Astrocyte of the spinal cord (primary cell): ENCODE measurements at regions not wholly inside any gene's neighbourhood (a gene's known extent, or its start where the extent isn't known, plus 50 kb on each side); places are given as distances from the start of the nearest gene placed in this dataset.

ENCODE experiments used
- DNase-seq: peaks from one replicate; pipeline ENCODE4 v3.0.0; 2011; ENCODE audit warnings: low read depth, low spot score
- H3K4me3 ChIP-seq: 2 replicates; pipeline ENCODE4 v1.5.1; 2011; ENCODE audit warnings: low read depth, mild to moderate bottlenecking, low read length, moderate library complexity
- CTCF ChIP-seq: IDR thresholded peaks from 2 replicates; pipeline ENCODE4 v1.5.1; 2012; ENCODE audit warnings: low read depth, mild to moderate bottlenecking, low read length, inconsistent platforms
- in situ Hi-C: cut with HindIII; loops from 2 replicates; pipeline ENCODE4 v1.10.0; 2017; ENCODE audit warnings: low sequenced_read_pairs

DNA sequence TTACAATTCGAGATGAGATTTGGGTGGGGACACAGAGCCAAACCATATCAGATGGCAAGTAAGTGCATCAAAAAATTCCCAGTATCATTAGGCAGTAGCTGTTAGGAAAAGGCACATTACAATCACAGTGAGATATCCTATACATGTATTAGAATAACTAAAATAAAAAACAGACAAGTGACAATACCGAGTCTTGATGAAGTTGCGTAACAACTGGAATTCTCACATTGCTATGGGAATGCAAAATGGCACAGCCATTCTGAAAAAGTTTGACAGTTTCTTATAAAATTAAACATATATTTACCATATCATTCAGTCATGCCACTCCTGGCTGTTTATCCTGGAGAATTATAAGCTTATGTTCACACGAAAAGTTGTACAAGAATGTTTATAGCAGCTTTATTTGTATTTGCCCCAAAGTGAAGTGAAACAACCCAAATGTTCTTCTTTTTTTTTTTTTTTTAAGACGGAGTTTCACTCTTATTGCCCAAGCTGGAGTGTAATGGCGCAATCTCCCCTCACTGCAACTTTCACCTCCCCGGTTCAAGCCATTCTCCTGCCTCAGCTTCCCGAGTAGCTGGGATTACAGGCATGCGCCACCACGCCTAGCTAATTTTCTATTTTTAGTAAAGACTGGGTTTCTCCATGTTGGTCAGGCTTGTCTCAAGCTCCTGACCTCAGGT is 93.1 kb upstream of the TLE1 start:
- no peak overlapping the region for H3K4me3 ChIP-seq
- TF ChIP-seq CTCF: no peak
- in situ Hi-C loops: no loop called here
- DNase-seq: no peak

DNA sequence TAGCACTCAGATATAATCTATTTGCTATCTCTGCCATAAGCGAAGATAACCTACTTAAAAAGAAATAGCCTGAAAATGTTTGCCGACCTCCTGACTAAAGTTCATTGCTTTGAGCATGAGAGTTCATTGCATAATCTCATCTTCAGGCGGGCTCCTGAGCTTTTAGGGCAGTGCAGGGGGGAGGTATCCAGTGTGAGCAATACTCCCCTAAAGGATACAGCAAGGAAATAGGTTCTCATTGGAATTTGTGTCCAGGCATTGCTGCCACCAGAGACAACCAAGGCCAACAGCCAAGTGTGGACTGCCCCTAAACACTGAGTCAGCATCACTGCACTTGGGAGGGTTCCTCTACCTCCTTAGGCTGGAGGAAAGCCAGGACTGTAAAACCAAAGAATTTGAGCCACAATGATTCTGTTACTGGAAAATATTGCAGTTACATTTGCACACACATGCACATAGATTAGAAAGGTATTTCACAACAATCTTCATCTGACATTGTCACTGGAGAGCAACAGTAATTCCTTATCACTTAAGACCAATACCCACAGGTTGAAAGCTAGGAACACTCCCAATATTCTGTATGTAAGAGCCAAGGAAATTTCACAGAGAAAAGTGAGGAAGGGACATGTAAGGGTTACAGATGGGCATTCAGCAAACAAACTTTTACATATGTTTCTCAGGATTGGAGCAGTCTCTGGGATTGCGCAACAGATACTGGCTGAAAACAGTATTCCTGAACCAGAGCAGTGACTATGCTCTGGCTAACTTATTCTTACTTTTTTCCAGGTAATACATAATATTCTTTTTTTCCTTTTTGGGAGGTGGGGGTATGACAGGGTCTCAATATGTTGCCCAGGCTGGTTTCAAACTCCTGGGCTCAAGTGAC is 98.6 kb upstream of the TLE1 start:
- peak; percentile 20 for TF ChIP-seq CTCF
- peak; percentile 92 for DNase-seq
- in situ Hi-C loops: no loop called here

DNA sequence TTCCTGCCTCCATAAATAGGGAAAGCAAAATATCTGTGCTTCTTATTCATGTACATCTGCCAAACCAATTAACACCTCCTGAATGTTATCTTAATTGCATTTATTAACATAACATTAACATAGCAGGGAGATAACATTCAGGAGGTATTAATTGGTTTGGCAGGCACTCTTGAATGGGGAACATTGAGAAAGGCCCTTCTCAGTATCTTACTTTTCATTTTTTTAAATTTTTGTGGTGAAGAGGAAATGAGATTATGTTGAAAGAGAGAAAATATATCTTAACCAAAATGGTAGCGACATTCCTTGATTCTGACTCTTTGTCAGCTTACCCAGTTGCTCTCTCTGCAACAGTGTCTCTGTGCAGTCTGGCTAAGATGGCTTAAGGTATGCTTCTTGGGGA is 100.4 kb upstream of the TLE1 start:
- in situ Hi-C loops: no loop called here
- peak; percentile 55 for DNase-seq
- TF ChIP-seq CTCF: no peak
- H3K4me3 ChIP-seq: no peak overlapping the region

More for the DNA sequence above, 98.6 kb upstream of the TLE1 start:
- H3K4me3 ChIP-seq: no peak overlapping the region

DNA sequence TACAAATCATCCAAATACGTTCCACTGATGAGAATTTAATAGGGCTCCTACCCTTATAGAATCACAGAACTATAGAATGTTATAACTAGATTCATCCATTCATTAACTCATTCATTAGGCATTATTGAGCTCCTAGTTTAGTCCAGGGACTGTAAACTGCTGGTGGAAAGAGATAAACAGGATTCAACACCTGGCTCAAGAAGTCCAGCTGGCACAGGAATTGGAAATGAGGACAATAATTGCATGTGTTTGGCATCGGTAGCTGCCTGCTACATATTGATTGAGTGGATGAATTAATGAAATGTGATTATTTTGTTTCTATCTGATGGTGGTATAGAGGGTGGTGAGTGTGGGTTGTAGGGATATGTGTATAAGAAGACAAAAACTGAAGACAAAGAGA is 100.8 kb upstream of the TLE1 start:
- TF ChIP-seq CTCF: no peak
- DNase-seq: no peak
- H3K4me3 ChIP-seq: no peak overlapping the region
- in situ Hi-C loops: no loop called here

GRCh38 chr9:81791076-81791475 is 101.7 kb upstream of the TLE1 start:
- H3K4me3 ChIP-seq: no peak overlapping the region
- no peak for DNase-seq
- TF ChIP-seq CTCF: no peak
- in situ Hi-C loops: no loop called here

- in situ Hi-C loops: no loop called here
- no peak for DNase-seq
- no peak for TF ChIP-seq CTCF
- no peak overlapping the region for H3K4me3 ChIP-seq
Measured at GRCh38 chr9:81798606-81799005, 109.3 kb upstream of the TLE1 start.
